ENCODE measurements at regions not wholly inside any gene's neighbourhood (a gene's known extent, or its start where the extent isn't known, plus 50 kb on each side); places are given as distances from the start of the nearest gene placed in this dataset.

DNA sequence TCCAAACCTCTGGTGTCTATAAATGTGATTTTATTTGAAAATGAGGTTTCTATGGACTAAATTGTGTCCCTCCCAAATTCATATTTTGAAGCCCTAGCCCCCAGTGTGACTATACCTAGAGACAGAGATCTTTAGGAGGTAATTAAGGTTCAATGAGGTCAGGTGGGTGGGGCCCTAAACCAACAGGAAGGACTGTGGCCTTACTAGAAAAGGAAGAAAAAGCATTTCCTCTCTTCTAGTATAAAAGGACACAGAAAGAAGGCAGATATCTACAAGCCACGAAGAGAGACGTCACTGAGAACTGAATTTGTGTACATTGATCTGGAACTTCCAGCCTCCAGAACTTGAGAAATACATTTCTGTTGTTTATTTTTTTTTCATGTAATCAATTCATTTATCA is 123.1 kb upstream of the RUNX1 start:
- Histone ChIP-seq H3K9me2 (replicated peaks; ENCODE audit: insufficient read depth, low read length) (no peaks in the 10 kb centered on the region), H3K4me2 (ENCODE audit: low read depth, low read length) (no peak overlapping the region), H3K79me2 (ENCODE audit: low read length) (no peaks in the 10 kb centered on the region), H3K36me3 (replicated peaks; ENCODE audit: insufficient read depth, low read length) (no peaks in the 10 kb centered on the region), H3K4me1 (ENCODE audit: low read length) (no peaks in the 10 kb centered on the region), H3K9ac (ENCODE audit: low read length) (no peak overlapping the region), H3K9me3 (replicated peaks; ENCODE audit: insufficient read depth, low read length) (no peaks in the 10 kb centered on the region), H2AFZ (ENCODE audit: low read length) (no peak overlapping the region), H3K4me3 (ENCODE audit: low read length) (no peak overlapping the region), H3K27ac (ENCODE audit: low read length) (no peak overlapping the region), H3K27me3 (replicated peaks; ENCODE audit: insufficient read depth, low read length) (no peaks in the 10 kb centered on the region), H4K20me1 (ENCODE audit: insufficient read depth, low read length) (no peaks in the 10 kb centered on the region), H3F3A (ENCODE audit: insufficient read depth, low read length) (no peaks in the 10 kb centered on the region)
- TF ChIP-seq EZH2phosphoT487 (IDR thresholded peaks at IDR 0.05; ENCODE audit: low read length) = no peak
- no peak for TF ChIP-seq CTCF (IDR thresholded peaks at IDR 0.05; ENCODE audit: low read length)
- no peak for TF ChIP-seq EZH2 (optimal IDR thresholded peaks at IDR 0.05; ENCODE audit: low read depth, low read length)
- DNase-seq = no peak

- Histone ChIP-seq H3K4me3 (ENCODE audit: low read length) (no peak overlapping the region), H2AFZ (ENCODE audit: low read length) (no peak overlapping the region), H3K79me2 (ENCODE audit: low read length) (no peaks in the 10 kb centered on the region), H4K20me1 (ENCODE audit: insufficient read depth, low read length) (no peaks in the 10 kb centered on the region), H3K4me2 (ENCODE audit: low read depth, low read length) (no peak overlapping the region), H3K9ac (ENCODE audit: low read length) (no peak overlapping the region), H3F3A (ENCODE audit: insufficient read depth, low read length) (no peaks in the 10 kb centered on the region), H3K9me2 (replicated peaks; ENCODE audit: insufficient read depth, low read length) (no peaks in the 10 kb centered on the region), H3K27me3 (replicated peaks; ENCODE audit: insufficient read depth, low read length) (no peaks in the 10 kb centered on the region), H3K27ac (ENCODE audit: low read length) (no peak overlapping the region), H3K36me3 (replicated peaks; ENCODE audit: insufficient read depth, low read length) (no peaks in the 10 kb centered on the region), H3K9me3 (replicated peaks; ENCODE audit: insufficient read depth, low read length) (no peaks in the 10 kb centered on the region), H3K4me1 (ENCODE audit: low read length) (no peaks in the 10 kb centered on the region)
- DNase-seq = no peak
- TF ChIP-seq EZH2phosphoT487 (IDR thresholded peaks at IDR 0.05; ENCODE audit: low read length) = no peak
- TF ChIP-seq EZH2 (optimal IDR thresholded peaks at IDR 0.05; ENCODE audit: low read depth, low read length) = no peak
- TF ChIP-seq CTCF (IDR thresholded peaks at IDR 0.05; ENCODE audit: low read length) = no peak
These were observed 122.3 kb upstream of the RUNX1 start for GRCh38 chr21:35171385-35171784.

- Histone ChIP-seq H3K9ac (ENCODE audit: low read length) (no peak overlapping the region), H4K20me1 (ENCODE audit: insufficient read depth, low read length) (no peaks in the 10 kb centered on the region), H3K27ac (ENCODE audit: low read length) (no peak overlapping the region), H2AFZ (ENCODE audit: low read length) (no peak overlapping the region), H3K4me1 (ENCODE audit: low read length) (no peaks in the 10 kb centered on the region), H3K27me3 (replicated peaks; ENCODE audit: insufficient read depth, low read length) (no peaks in the 10 kb centered on the region), H3K4me3 (ENCODE audit: low read length) (no peak overlapping the region), H3K9me3 (replicated peaks; ENCODE audit: insufficient read depth, low read length) (no peaks in the 10 kb centered on the region), H3K4me2 (ENCODE audit: low read depth, low read length) (no peak overlapping the region), H3K9me2 (replicated peaks; ENCODE audit: insufficient read depth, low read length) (no peaks in the 10 kb centered on the region), H3K36me3 (replicated peaks; ENCODE audit: insufficient read depth, low read length) (no peaks in the 10 kb centered on the region), H3K79me2 (ENCODE audit: low read length) (no peaks in the 10 kb centered on the region), H3F3A (ENCODE audit: insufficient read depth, low read length) (no peaks in the 10 kb centered on the region)
- no peak for DNase-seq
- no peak for TF ChIP-seq CTCF (IDR thresholded peaks at IDR 0.05; ENCODE audit: low read length)
These were observed 121.7 kb upstream of the RUNX1 start for GRCh38 chr21:35170818-35171217.

DNA sequence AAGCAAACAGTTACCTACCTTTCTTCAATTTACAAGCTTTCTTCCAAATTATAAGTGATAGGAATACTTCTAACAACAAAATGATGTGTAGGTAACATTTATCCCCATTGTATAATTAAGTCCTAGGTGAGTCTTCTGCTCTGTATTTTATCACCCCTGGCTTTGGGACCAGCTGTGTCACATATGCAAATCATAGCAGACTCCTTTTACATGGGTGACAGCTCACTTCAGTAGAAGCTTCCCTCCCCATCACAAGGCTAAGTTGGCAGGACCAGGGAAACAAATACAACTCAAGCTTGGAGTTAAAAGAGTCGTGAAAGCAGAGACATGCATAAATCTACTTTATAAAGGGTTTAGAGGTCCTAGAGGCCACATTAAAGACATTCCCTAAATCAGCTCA is 121.1 kb upstream of the RUNX1 start:
- no peak overlapping the region for H3K9ac ChIP-seq (ENCODE audit: low read length)
- no peak for DNase-seq
- H3F3A ChIP-seq (ENCODE audit: insufficient read depth, low read length) = no peaks in the 10 kb centered on the region
- H3K9me2 ChIP-seq (replicated peaks; ENCODE audit: insufficient read depth, low read length) = no peaks in the 10 kb centered on the region
- no peak overlapping the region for H3K4me2 ChIP-seq (ENCODE audit: low read depth, low read length)
- H3K4me3 ChIP-seq (ENCODE audit: low read length) = no peak overlapping the region
- no peaks in the 10 kb centered on the region for H3K4me1 ChIP-seq (ENCODE audit: low read length)
- H3K9me3 ChIP-seq (replicated peaks; ENCODE audit: insufficient read depth, low read length) = no peaks in the 10 kb centered on the region
- no peak for TF ChIP-seq CTCF (IDR thresholded peaks at IDR 0.05; ENCODE audit: low read length)
- no peak for TF ChIP-seq EZH2phosphoT487 (IDR thresholded peaks at IDR 0.05; ENCODE audit: low read length)
- TF ChIP-seq EZH2 (optimal IDR thresholded peaks at IDR 0.05; ENCODE audit: low read depth, low read length) = no peak
- H3K27me3 ChIP-seq (replicated peaks; ENCODE audit: insufficient read depth, low read length) = no peaks in the 10 kb centered on the region
- H3K36me3 ChIP-seq (replicated peaks; ENCODE audit: insufficient read depth, low read length) = no peaks in the 10 kb centered on the region
- H2AFZ ChIP-seq (ENCODE audit: low read length) = no peak overlapping the region
- H3K27ac ChIP-seq (ENCODE audit: low read length) = no peak overlapping the region
- no peaks in the 10 kb centered on the region for H4K20me1 ChIP-seq (ENCODE audit: insufficient read depth, low read length)
- H3K79me2 ChIP-seq (ENCODE audit: low read length) = no peaks in the 10 kb centered on the region
